Left renal cortex interstitium (tissue), 4 donors: ENCODE measurements at regions not wholly inside any gene's neighbourhood (a gene's known extent, or its start where the extent isn't known, plus 50 kb on each side); places are given as distances from the start of the nearest gene placed in this dataset.

Experiments used
- DNase-seq, 4 donors: peaks; one replicate each; pipeline ENCODE4 v3.0.0-alpha.2; 2013; ENCODE audit warnings: low read depth in 4 of 4, low spot score in 2 of 4, missing footprints in 1 of 4

DNA sequence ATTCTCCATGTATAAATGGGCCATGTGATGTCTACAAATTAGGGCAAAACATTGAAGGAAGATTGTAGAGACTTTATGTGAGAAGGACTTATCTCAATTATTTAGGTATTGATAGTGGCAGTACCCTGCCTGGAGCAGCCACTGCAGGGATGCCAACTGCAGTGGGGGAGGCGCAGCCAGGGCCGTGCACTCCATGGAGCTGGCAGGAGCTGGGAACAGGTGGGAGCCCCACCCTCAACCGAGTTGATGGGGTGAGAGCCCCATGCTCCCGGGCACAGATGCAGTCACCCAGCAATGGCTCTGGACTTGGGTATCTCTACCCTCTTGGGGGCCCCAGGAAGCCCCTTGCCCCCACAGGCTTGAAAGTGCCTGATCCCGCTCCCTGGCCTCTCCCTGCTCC is 564.3 kb downstream of the SLC4A3 start:
- no peak for DNase-seq

GRCh38 chr2:220192994-220193753 is 565.7 kb downstream of the SLC4A3 start:
- no peak for DNase-seq

DNA sequence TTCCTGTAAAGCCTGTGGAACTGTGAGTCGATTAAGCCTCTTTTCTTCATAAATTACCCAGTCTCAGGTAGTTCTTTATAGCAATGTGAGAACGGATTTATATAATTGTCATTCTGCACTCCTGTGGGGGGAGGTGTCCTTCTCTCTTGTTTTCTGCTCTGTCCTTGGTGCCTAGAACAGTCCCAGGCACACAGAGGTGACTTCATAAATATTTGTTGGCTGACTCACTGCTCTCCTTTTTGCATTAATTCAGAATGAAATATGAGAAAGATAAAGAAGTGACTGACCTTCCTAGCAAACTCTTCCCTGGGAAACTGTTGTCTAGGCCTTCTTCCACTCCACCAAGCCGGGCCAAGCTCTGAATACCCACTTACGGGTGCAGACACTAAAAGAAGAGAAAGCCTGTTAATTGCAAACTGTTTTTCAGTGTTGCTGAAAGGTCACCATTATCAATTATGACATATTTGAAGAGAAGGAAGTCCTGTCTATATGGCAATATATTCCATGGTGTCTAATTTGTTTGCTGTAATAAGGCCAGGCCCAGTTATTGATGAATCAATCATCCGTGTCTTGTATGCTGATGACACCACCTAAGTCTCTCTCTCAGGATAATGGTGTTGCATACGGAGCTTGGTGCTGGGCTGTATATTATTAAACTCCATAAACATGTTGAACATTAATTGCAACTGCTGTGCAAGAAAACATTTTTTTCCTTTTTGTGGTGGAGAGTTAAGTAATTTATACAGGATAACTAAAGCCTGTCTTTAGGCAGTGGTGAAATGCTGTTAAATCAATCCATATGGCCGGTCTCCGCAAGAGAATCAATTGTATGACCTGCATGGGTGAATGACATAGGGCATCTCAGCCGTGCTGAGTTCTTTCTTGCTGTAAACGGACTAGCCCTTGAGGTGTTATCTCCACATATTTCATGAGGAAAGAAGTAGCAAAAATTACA is 567.5 kb downstream of the SLC4A3 start:
- DNase-seq, result no peak

GRCh38 chr2:220198896-220199295 is 571.5 kb downstream of the SLC4A3 start:
- DNase-seq, result no peak

GRCh38 chr2:220202066-220202465 is 574.6 kb downstream of the SLC4A3 start:
- DNase-seq, result no peak

DNA sequence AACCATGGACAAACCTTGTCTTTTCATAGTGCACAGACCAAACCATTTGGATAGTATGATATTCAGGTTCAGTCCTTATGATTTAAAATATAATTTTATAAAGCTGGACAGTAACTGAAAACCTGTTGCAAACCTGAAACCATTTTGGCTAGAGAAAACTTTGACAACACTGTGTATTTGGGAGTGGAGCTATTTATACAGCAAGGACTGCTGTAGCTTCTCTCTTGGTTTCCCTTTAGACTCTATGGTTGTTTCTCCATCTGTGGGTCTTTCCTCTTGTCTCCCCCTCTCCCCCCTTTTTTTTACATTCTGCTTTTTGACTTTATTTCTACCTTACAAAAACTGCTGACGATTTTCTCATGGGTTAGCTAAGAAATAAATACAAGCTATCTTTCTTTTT is 581.7 kb downstream of the SLC4A3 start:
- no peak for DNase-seq

- no peak for DNase-seq
These were observed 582.3 kb downstream of the SLC4A3 start for GRCh38 chr2:220209751-220210150.

DNA sequence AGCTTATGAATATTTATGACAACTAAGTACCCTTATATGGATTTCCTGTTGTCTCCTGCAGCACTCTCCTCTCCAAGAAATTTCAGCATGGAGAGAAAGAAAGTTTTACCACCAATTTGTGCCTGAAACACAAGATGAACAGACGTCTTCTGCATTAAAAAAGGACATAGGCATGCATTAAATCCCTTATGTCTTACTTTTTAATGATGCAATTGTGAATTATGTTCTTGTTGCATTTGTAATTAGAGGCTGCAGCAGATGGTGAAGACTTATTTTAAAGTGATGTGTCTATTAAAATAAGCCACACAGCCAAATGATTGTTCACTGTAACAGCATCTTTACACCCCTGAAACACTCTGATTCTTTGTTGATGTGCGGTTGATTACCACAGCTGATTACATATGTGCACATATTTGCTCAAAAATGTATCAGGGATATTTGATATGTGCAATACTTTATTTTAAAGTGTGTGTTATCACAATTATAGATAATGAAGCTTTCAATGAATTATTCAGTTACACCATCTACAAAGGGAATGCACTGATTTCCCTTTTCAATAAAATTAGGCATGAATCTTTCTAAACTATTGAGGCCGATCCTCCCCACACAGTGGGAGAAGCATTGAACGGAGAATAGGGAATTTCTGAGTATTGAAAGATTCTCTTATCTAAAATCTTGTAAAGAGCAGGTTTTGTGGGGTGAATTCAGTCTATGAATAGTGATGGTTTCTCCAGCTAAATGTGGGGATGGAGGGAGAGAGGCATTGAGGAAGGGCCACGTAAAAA is 585.1 kb downstream of the SLC4A3 start:
- no peak for DNase-seq

DNA sequence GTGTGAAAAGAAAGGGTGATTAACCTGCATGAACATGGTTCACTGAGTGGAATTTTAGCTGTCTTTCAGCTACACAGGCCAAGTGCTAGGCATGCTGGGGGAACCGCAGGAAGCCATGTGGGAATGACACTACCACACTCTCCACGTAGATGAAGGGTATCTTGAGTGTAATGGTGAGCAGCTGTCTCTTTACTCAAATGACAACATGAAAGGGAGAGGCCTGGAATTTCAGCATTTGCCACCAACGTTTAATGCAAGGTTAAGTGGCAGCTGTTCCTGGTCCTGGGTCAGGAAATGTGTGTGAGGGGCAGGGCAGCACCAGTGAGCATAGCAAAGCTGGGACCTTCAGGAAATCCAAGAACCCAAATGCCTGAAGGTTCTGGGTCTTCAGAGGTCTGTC is 588.4 kb downstream of the SLC4A3 start:
- DNase-seq, result peak in 1 of 4 donors; percentile 15

- DNase-seq, result no peak
These were observed 591.9 kb downstream of the SLC4A3 start for GRCh38 chr2:220219371-220219770.

- no peak for DNase-seq
These were observed 592.6 kb downstream of the SLC4A3 start for GRCh38 chr2:220220009-220220408.

DNA sequence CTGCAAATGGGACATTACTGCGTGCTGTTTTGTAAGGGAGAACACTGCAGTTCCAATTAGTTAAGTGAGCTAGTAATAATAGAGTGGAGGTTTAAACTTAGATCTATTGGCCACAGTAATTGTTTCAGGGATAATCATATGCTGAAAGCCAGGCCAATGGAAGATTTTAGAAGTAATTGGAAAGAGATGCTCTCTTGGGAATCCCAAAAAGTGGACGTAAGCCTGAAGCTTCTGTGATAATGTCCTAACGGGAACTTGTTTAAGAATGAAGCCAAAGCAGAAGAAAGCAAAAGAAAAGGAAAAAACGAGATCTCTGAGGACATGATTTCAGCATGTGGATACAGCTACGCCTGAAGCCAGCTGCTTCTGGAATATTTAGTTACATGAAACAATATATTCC is 594.6 kb downstream of the SLC4A3 start:
- DNase-seq, result no peak

GRCh38 chr2:220224691-220225543 is 597.5 kb downstream of the SLC4A3 start:
- DNase-seq, result peak in 2 of 4 donors; percentile 20 to 51

DNA sequence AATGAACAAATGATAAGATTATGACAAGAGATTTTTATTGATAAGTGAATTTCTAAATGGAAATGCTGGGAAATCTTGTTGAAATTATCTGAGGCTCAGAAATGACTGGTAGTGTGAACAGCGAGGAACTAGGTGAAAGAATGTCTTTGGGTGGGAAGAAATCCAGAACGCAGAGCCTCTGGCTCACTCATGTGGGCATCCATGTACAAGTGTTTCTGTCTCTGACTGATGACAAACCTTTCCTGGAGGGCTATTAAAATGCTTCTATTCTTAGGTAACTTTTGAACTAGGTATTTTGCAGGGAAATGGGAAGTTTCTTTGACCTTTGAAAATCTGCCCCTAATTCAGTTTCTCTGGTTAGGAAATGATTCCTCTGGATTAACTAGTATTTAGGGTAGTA is 598.6 kb downstream of the SLC4A3 start:
- DNase-seq, result no peak

- no peak for DNase-seq
These were observed 599.1 kb downstream of the SLC4A3 start for GRCh38 chr2:220226546-220226945.

- no peak for DNase-seq
These were observed 600.0 kb downstream of the SLC4A3 start for GRCh38 chr2:220227266-220227920.

GRCh38 chr2:220228310-220229006 is 601.0 kb downstream of the SLC4A3 start:
- DNase-seq, result peak in 1 of 4 donors; percentile 17

- DNase-seq, result no peak
These were observed 613.2 kb downstream of the SLC4A3 start for GRCh38 chr2:220240641-220241040.

- DNase-seq, result no peak
These were observed 614.0 kb downstream of the SLC4A3 start for GRCh38 chr2:220241423-220241822.
